ENCODE measurements at regions not wholly inside any gene's neighbourhood (a gene's known extent, or its start where the extent isn't known, plus 50 kb on each side); places are given as distances from the start of the nearest gene placed in this dataset.
A peak's percentile ranks its signal among the peaks of the same experiment; 100 is the strongest.

- no peaks in the 10 kb centered on the region for H3K9me3 ChIP-seq
- TF ChIP-seq POLR2A (IDR thresholded peaks at IDR 0.05) (no peak), POLR2AphosphoS5 (IDR thresholded peaks at IDR 0.05) (no peak), EP300 (IDR thresholded peaks at IDR 0.05) (no peak), CTCF (IDR thresholded peaks at IDR 0.05) (no peak)
- no peak for DNase-seq
- no peaks in the 10 kb centered on the region for H3K27me3 ChIP-seq
- peaks cover 0 to 9% (median 8%) of the 10 kb centered on the region in 4 donors for H3K4me1 ChIP-seq
- intact Hi-C loops (cut with DNase I) = no loop called here
- no peak overlapping the region for H3K27ac ChIP-seq
- H3K4me3 ChIP-seq = no peak overlapping the region
- 69 to 79% methylated on average over 2 of the region's 2 CpGs for WGBS, 2 donors
- H3K36me3 ChIP-seq = no peaks in the 10 kb centered on the region
Measured at GRCh38 chr10:9603972-9604371, 1413.7 kb upstream of the CELF2 start.

- intact Hi-C loops (cut with DNase I) = no loop called here
- Histone ChIP-seq H3K4me1 (peaks cover 0 to 9% (median 8%) of the 10 kb centered on the region in 4 donors), H3K27ac (no peak overlapping the region), H3K4me3 (no peak overlapping the region), H3K36me3 (no peaks in the 10 kb centered on the region), H3K9me3 (no peaks in the 10 kb centered on the region), H3K27me3 (no peaks in the 10 kb centered on the region)
- TF ChIP-seq EP300 (IDR thresholded peaks at IDR 0.05) = no peak
- no peak for TF ChIP-seq POLR2AphosphoS5 (IDR thresholded peaks at IDR 0.05)
- TF ChIP-seq CTCF (IDR thresholded peaks at IDR 0.05) = no peak
- TF ChIP-seq POLR2A (IDR thresholded peaks at IDR 0.05) = no peak
- WGBS, 2 donors = 71 to 85% methylated on average over 2 of the region's 2 CpGs
- no peak for DNase-seq
Measured at GRCh38 chr10:9605231-9605630, 1412.4 kb upstream of the CELF2 start.

GRCh38 chr10:9608602-9609001 is 1409.1 kb upstream of the CELF2 start:
- Histone ChIP-seq H3K36me3 (no peaks in the 10 kb centered on the region), H3K4me1 (no peaks in the 10 kb centered on the region), H3K9me3 (no peaks in the 10 kb centered on the region), H3K27ac (no peak overlapping the region), H3K4me3 (no peak overlapping the region), H3K27me3 (no peaks in the 10 kb centered on the region)
- intact Hi-C loops (cut with DNase I) = no loop called here
- DNase-seq = no peak
- TF ChIP-seq EP300 (IDR thresholded peaks at IDR 0.05) (no peak), POLR2AphosphoS5 (IDR thresholded peaks at IDR 0.05) (no peak), CTCF (IDR thresholded peaks at IDR 0.05) (peak in 1 of 4 experiments; percentile 36), POLR2A (IDR thresholded peaks at IDR 0.05) (no peak)

GRCh38 chr10:9613338-9614075 is 1404.2 kb upstream of the CELF2 start:
- TF ChIP-seq CTCF (IDR thresholded peaks at IDR 0.05) (no peak), EP300 (IDR thresholded peaks at IDR 0.05) (no peak), POLR2A (IDR thresholded peaks at IDR 0.05) (no peak), POLR2AphosphoS5 (IDR thresholded peaks at IDR 0.05) (no peak)
- WGBS, 2 donors = 65 to 73% methylated on average over 8 of the region's 8 CpGs
- H3K4me1 ChIP-seq = peaks cover 0 to 10% (median 0%) of the 10 kb centered on the region in 4 donors
- DNase-seq = no peak
- no peak overlapping the region for H3K4me3 ChIP-seq
- intact Hi-C loops (cut with DNase I) = no loop called here
- no peak overlapping the region for H3K27ac ChIP-seq
- H3K27me3 ChIP-seq = no peaks in the 10 kb centered on the region
- H3K36me3 ChIP-seq = no peaks in the 10 kb centered on the region
- no peaks in the 10 kb centered on the region for H3K9me3 ChIP-seq

GRCh38 chr10:9615189-9615588 is 1402.5 kb upstream of the CELF2 start:
- intact Hi-C loops (cut with DNase I) = no loop called here
- Histone ChIP-seq H3K36me3 (no peaks in the 10 kb centered on the region), H3K27ac (no peak overlapping the region), H3K9me3 (peaks cover 0 to 3% (median 0%) of the 10 kb centered on the region in 4 donors), H3K27me3 (no peaks in the 10 kb centered on the region), H3K4me3 (no peak overlapping the region), H3K4me1 (peaks cover 0 to 10% (median 0%) of the 10 kb centered on the region in 4 donors)
- no peak for TF ChIP-seq POLR2A (IDR thresholded peaks at IDR 0.05)
- TF ChIP-seq CTCF (IDR thresholded peaks at IDR 0.05) = no peak
- no peak for TF ChIP-seq POLR2AphosphoS5 (IDR thresholded peaks at IDR 0.05)
- DNase-seq = no peak
- WGBS, 2 donors = 65 to 83% methylated on average over 3 of the region's 3 CpGs
